Activated naive CD4-positive, alpha-beta T cell (primary cell): ENCODE measurements at regions not wholly inside any gene's neighbourhood (a gene's known extent, or its start where the extent isn't known, plus 50 kb on each side); places are given as distances from the start of the nearest gene placed in this dataset.
"Not testable (repeated sequence)": the region's sequence is repeated elsewhere in the genome, so short reads cannot be mapped to it uniquely, and the experiment has no call there.

ENCODE experiments used
- DNase-seq, 4 experiments: peaks; one replicate each; lab custom pipeline; 2025; lab: John Stamatoyannopoulos, UW

DNA sequence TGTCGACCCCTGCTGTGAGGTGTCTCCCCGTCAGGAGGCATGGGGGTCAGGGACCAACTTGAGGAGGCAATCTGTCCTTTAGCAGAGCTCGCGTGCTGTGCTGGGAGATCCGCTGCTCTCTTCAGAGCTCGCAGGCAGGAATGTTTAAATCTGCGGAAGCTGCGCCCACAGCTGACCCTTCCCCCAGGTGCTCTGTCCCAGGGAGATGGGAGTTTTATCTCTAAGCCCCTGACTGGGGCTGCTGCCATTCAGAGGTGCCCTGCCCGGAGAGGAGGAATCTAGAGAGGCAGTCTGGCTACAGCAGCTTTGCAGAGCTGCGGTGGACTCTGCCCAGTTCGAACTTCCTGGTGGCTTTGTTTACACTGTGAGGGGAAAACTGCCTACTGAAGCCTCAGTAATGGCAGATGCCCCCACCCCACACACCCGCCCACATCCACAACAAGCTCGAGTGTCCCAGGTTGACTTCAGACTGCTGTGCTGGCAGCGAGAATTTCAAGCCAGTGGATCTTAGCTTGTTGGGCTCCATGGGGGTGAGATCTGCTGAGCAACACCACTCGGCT lies 133.1 kb downstream of the CENPC start:
- not testable (repeated sequence) for DNase-seq

DNA sequence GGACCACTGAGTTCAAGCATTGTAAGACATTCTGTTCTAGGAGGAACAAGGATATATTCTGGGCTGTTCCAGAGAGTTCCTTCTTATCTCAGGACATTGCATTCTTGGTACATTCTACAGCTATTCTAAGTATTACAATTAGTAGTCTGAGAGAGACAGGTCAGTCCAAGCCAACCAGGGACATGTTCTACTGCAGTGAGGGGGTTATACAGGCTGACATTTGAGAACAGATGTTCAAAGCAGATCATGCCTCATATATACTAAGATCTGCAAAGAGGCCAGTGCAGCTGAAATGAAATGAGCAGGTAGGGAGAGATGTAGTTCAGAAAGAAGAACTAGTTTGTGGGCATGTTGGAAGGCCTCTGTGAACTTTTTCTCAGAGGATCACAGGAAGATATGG lies 142.0 kb downstream of the CENPC start:
- DNase-seq: no peak

DNA sequence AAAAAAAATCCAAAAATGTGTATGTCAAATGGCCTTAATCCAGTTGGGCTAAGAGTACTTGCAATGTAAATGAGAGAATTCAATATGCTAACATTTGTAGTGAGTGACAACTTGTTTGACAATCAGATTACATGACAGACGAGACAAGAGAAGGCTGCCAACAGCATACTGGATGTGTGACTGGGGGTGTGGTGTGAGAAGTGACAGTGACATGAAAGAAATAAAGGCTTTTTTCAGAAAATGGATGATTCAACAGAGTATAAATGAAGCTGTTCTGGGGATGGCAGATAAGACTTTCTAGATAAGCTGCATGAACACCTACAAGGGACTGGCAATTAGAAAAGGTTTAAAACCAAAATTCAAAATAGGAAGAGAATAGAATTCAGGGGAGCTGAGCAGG lies 143.4 kb downstream of the CENPC start:
- no peak for DNase-seq

DNA sequence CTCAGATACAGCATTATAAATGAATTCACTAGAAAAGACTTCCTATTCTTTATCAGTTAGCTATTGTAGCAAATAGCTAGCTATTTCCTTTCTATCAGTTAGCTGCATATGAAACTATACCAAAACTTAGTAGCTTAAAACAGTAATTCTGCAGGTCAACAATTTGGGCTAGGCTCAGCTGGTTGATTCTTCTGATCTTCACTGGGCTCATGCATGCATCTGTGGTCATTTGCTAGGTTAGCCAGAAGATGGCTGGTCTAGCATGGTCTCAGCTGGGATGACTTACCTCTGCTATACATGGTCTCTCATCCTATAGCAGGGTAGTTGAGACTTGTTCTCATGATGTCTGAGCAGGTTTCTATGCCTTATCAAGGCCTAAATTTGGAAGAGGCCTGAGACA lies 147.4 kb downstream of the CENPC start:
- no peak for DNase-seq

DNA sequence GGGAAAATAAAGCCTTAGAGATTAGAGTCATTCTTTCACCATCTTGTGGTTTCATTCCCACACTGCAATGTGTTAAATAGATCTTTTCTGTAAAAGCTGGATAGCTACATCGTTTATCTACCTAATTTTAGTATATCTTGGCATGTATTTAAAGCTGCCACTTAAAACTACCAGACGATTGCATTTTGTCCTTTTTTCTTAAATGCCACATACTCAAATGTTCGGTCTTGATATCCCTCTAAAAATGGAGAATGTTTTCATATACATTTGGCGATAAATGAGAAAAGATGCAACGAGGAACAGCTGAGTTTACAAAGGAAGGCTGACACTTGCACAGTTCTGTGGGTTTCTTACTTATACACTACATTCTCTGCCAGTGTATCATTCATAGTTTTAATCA lies 148.3 kb downstream of the CENPC start:
- DNase-seq: no peak

- no peak for DNase-seq
Measured at GRCh38 chr4:67396008-67396407, 149.3 kb downstream of the CENPC start.

- no peak for DNase-seq
Measured at GRCh38 chr4:67394879-67395278, 150.4 kb downstream of the CENPC start.

DNA sequence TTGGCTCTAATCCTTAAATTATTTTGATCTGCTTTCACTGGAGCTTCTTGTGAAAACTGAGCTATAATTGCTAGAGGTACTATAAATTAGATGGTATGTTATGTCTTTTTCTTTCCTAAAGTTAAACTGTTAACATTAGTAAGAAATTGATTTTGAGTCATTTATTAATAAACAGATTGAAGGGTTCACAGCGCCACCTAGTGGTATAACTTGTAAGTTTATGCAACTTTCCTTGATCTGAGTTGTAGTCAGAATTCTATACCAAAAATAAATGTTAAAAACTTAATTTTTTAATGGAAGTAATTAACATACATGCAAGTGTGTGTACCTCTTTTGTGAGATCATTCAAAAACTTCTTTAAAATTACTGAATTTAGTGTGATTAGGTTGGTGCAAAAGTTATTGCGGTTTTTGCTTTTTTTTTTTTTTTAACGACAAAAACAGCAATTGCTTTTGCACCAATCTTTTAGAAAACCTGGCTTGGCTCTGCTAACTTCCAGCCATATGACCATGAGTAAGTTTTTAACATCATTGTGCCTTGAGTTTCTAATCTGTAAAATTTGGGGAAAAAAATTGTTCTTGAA lies 151.5 kb downstream of the CENPC start:
- DNase-seq: no peak

DNA sequence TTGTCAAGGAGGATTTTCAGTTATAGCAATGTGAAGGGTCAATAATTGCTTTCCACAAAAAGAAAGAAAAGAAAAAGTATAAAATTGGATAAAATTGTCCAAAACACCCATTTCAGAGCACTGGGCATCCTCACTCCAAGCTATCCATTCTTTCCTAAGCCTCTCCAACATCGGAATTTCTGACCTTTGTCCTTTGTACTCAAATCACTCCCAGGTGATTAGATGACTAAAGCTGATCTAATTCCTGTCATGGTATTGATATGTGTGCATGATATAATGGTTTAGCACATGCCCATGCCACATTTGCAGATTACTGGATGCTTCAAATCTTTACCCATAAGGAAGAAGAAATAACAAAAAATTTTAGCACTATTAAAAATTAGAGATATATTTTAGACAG lies 152.3 kb downstream of the CENPC start:
- DNase-seq: no peak

GRCh38 chr4:67381406-67381804 lies 163.9 kb downstream of the CENPC start:
- DNase-seq: not testable (repeated sequence)

- DNase-seq: not testable (repeated sequence)
Measured at GRCh38 chr4:67380702-67381405, 164.4 kb downstream of the CENPC start.

DNA sequence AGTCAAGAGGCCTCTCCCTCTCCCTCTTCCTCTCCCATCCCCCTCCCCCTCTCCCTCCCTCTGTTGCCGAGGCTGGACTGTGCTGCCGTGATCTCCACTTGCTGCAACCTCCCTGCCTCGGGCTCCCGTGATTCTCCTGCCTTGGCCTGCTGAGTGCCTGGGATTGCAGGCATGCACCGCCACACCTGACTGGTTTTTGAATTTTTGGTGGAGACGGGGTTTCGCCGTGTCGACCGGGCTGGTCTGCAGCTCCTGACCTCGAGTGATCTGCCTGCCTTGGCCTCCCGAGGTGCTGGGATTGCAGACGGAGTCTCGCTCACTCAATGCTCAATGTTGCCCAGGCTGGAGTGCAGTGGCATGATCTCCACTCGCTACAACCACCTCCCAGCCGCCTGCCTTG lies 165.1 kb downstream of the CENPC start:
- no peak for DNase-seq

- no peak for DNase-seq
Measured at GRCh38 chr4:67375291-67375690, 170.0 kb downstream of the CENPC start.

DNA sequence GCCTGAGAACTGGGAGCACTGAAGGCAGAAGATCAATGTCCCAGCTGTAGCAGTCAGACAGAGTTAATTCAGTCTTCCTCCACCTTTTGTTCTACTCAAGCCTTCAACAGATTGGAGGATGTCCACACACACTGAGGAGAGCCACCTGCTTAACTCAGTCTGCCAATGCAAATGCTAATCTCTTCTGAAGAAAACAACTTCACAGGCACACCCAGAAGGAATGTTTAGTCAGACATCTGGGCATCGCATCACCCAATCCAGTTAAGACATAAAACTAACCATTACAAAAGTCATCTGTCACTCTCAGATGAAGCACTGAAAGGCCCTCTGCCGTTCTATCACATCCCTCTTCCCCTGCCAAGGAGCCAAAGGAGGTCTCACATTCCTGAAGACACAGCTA lies 173.7 kb downstream of the CENPC start:
- no peak for DNase-seq

DNA sequence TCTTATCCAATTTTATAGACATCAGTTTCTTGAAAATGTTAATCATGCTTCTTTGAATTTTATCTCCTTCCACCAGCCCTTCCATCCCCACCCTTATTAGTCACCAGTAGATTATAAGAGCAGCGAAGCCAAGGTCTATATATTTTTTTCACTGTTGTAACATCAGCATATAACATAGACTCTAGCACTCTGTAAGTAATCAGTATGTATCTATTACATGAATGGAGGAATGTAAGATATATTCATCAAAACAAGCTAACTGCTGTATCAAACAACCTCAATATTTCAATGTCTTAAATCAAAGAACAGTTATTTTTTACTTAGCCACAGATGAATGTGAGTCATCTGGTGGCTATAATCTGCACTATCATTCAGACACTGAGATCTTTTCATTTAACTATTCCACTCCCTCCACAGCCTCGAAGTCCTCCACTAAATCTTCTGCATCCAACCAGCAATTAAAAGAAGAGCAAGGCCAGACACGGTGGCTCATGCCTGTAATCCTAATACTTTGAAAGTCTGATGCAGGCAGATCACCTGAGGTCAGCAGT lies 178.9 kb downstream of the CENPC start:
- DNase-seq: no peak

- no peak for DNase-seq
Measured at GRCh38 chr4:67365661-67366245, 179.6 kb downstream of the CENPC start.

- DNase-seq: no peak
Measured at GRCh38 chr4:67355806-67356205, 189.5 kb downstream of the CENPC start.

GRCh38 chr4:67346654-67347053 lies 198.6 kb downstream of the CENPC start:
- no peak for DNase-seq

- no peak for DNase-seq
Measured at GRCh38 chr4:67344594-67345380, 200.5 kb downstream of the CENPC start.

GRCh38 chr4:67343199-67343598 lies 202.1 kb downstream of the CENPC start:
- no peak for DNase-seq

DNA sequence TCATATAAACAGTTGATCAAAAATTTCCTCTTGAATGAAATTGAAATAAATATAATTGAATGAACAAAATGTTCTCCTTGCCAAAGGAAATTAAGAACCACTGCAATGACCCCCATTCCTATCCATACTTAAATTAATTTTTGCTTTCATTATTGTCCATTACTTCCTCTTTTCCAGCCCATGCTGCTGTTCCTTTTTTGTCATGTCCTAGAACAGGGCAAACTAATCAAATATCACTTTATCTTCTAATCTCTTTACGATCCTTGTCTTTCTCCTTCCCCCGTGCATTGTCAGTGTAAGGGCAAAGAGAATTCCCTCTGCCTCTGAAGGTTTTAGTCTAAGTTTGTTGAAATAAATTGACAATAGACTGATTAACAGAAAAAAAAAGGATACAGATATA lies 203.0 kb downstream of the CENPC start:
- DNase-seq: no peak

GRCh38 chr4:67333664-67334063 lies 211.6 kb downstream of the CENPC start:
- no peak for DNase-seq
